DOHH2 (cell line): ENCODE measurements at regions not wholly inside any gene's neighbourhood (a gene's known extent, or its start where the extent isn't known, plus 50 kb on each side); places are given as distances from the start of the nearest gene placed in this dataset.

ENCODE experiments used
- H3F3A ChIP-seq: fragments of 200-600 bp; sonication (generic), shearing (Covaris generic); 2 replicates; pipeline ENCODE4 v1.6.0; 2016; ENCODE audit warnings: antibody characterized with exemption, mild to moderate bottlenecking; ENCODE audit not compliant: control insufficient read depth, insufficient read depth
- H3K27ac ChIP-seq: fragments of 200-600 bp; sonication (generic); 2 replicates; pipeline ENCODE4 v1.5.1; 2014; ENCODE audit warnings: low read depth, mild to moderate bottlenecking, low read length, moderate library complexity
- H3K27me3 ChIP-seq: fragments of 200-600 bp; sonication (generic); 2 replicates; pipeline ENCODE4 v1.6.1; 2014; ENCODE audit warnings: mild to moderate bottlenecking, low read length, mixed read lengths; ENCODE audit not compliant: control insufficient read depth
- H3K36me3 ChIP-seq: fragments of 200-600 bp; sonication (generic); 2 replicates; pipeline ENCODE4 v1.6.1; 2014; ENCODE audit warnings: mild to moderate bottlenecking, low read length, moderate library complexity, mixed read lengths; ENCODE audit not compliant: control insufficient read depth
- H3K4me1 ChIP-seq: fragments of 200-600 bp; sonication (generic); 2 replicates; pipeline ENCODE4 v1.6.1; 2014; ENCODE audit warnings: mild to moderate bottlenecking, low read length, mixed read lengths; ENCODE audit not compliant: control insufficient read depth
- H3K4me2 ChIP-seq: fragments of 200-600 bp; sonication (generic); 2 replicates; pipeline ENCODE4 v1.6.0; 2014; ENCODE audit warnings: mild to moderate bottlenecking, low read length, moderate library complexity
- H3K4me3 ChIP-seq: fragments of 200-600 bp; sonication (generic); 2 replicates; pipeline ENCODE4 v1.5.1; 2014; ENCODE audit warnings: mild to moderate bottlenecking, low read length, mixed read lengths
- H3K79me2 ChIP-seq: fragments of 200-600 bp; sonication (generic); 2 replicates; pipeline ENCODE4 v1.6.1; 2014; ENCODE audit warnings: mild to moderate bottlenecking, low read length, mixed read lengths; ENCODE audit not compliant: control insufficient read depth
- H3K9me2 ChIP-seq: fragments of 200-600 bp; sonication (generic); replicated peaks from 2 replicates; pipeline ENCODE4 v1.6.1; 2014; ENCODE audit warnings: mild to moderate bottlenecking, low read length, mixed read lengths; ENCODE audit not compliant: control insufficient read depth
- H3K9me3 ChIP-seq: fragments of 200-600 bp; sonication (generic); 2 replicates; pipeline ENCODE4 v1.6.1; 2014; ENCODE audit warnings: antibody characterized with exemption, low read length, mixed read lengths; ENCODE audit not compliant: control insufficient read depth, insufficient read depth
- H4K20me1 ChIP-seq: fragments of 200-600 bp; sonication (generic); 2 replicates; pipeline ENCODE4 v1.6.0; 2014; ENCODE audit warnings: low read depth, mild to moderate bottlenecking, antibody characterized with exemption, low read length, moderate library complexity; ENCODE audit not compliant: control insufficient read depth, insufficient read depth
- EZH2phosphoT487 ChIP-seq: fragments of 200-600 bp; sonication (generic); IDR thresholded peaks from 2 replicates; pipeline ENCODE4 v1.6.1; 2017; ENCODE audit warnings: borderline replicate concordance, mild to moderate bottlenecking, antibody characterized with exemption, low read length, moderate library complexity, mixed read lengths
- TF ChIP-seq, protein P1 (sequence below): fragments of 200-600 bp; sonication (generic); IDR thresholded peaks from one replicate; pipeline ENCODE4 v1.5.1; 2014; ENCODE audit warnings: antibody characterized with exemption, mild to moderate bottlenecking, low read depth, low read length; ENCODE audit not compliant: poor library complexity, severe bottlenecking

DNA sequence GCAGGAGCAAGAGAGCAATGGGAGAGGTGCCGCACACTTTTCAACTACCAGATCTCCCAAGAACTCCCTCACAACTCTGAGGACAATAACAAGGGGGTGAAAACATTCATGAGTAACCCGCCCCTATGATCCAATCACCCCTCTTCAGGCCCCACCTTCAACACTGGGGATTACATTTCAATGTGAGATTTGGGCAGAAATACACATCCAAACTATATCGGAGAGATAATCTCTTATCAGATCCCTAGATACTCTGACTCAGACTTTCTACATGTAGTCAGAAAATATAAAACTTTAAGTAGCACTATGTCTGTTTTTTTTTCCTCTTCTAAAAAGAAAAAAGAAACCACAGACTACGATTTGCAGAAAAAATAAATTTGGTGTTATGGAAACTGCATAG, 1595.9 kb upstream of the NUDT12 start:
- no peaks in the 10 kb centered on the region for H3K79me2 ChIP-seq
- H3K9me2 ChIP-seq = no peaks in the 10 kb centered on the region
- H3F3A ChIP-seq = no peaks in the 10 kb centered on the region
- H4K20me1 ChIP-seq = no peaks in the 10 kb centered on the region
- H3K4me1 ChIP-seq = no peaks in the 10 kb centered on the region
- no peaks in the 10 kb centered on the region for H3K36me3 ChIP-seq
- H3K27ac ChIP-seq = no peak overlapping the region
- H3K4me2 ChIP-seq = no peak overlapping the region
- no peak overlapping the region for H3K4me3 ChIP-seq
- H3K9me3 ChIP-seq = no peaks in the 10 kb centered on the region
- TF ChIP-seq EZH2phosphoT487 = no peak
- TF ChIP-seq, protein P1, sequence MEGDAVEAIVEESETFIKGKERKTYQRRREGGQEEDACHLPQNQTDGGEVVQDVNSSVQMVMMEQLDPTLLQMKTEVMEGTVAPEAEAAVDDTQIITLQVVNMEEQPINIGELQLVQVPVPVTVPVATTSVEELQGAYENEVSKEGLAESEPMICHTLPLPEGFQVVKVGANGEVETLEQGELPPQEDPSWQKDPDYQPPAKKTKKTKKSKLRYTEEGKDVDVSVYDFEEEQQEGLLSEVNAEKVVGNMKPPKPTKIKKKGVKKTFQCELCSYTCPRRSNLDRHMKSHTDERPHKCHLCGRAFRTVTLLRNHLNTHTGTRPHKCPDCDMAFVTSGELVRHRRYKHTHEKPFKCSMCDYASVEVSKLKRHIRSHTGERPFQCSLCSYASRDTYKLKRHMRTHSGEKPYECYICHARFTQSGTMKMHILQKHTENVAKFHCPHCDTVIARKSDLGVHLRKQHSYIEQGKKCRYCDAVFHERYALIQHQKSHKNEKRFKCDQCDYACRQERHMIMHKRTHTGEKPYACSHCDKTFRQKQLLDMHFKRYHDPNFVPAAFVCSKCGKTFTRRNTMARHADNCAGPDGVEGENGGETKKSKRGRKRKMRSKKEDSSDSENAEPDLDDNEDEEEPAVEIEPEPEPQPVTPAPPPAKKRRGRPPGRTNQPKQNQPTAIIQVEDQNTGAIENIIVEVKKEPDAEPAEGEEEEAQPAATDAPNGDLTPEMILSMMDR = no peak
- H3K27me3 ChIP-seq = no peaks in the 10 kb centered on the region

DNA sequence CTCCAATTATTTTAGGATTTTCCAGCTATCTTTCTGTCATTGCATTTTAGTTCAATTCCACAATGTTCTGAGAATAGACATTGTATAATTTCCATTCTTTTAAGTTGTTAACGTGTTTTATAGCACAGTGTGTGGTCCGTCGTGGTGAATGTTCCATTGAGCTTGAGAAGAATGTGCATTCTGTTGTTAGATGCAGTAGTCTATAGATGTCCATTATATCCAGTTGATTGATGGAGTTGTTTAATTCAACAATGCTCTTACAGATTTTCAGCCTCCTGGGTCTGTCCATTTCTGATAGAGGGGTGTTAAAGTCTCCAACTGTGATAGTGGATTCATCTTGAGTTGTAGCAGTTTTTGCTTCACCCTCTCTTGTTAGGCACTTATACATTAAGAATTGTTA, 1587.7 kb upstream of the NUDT12 start:
- Histone ChIP-seq H3F3A (no peaks in the 10 kb centered on the region), H3K36me3 (no peaks in the 10 kb centered on the region), H3K4me2 (no peak overlapping the region), H3K9me2 (no peaks in the 10 kb centered on the region), H3K27me3 (no peaks in the 10 kb centered on the region), H3K4me1 (no peaks in the 10 kb centered on the region), H3K27ac (no peak overlapping the region), H4K20me1 (no peaks in the 10 kb centered on the region), H3K9me3 (no peaks in the 10 kb centered on the region), H3K4me3 (no peak overlapping the region), H3K79me2 (no peaks in the 10 kb centered on the region)
- TF ChIP-seq, protein P1 = no peak
- TF ChIP-seq EZH2phosphoT487 = no peak

DNA sequence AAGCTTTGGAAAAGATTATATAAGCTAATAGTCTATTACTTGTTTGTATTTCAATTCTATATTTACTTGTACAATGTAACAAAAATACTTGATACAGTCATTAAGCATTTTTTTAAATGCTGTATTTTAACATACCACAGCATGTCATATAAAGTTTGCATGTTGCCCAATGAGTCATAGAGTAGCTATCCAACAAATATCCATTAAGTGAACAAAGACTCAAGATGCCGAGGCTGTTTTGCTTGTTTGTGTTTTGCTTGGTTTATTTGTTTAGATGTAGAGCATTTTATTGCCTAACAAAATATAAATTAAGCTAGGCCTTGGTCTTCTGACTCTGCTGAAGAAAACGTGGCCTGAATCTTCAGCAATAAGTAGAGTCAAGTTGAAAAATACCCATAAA, 1584.3 kb upstream of the NUDT12 start:
- H3K79me2 ChIP-seq = no peaks in the 10 kb centered on the region
- H4K20me1 ChIP-seq = no peaks in the 10 kb centered on the region
- H3K9me3 ChIP-seq = no peaks in the 10 kb centered on the region
- TF ChIP-seq, protein P1 = no peak
- TF ChIP-seq EZH2phosphoT487 = no peak
- no peak overlapping the region for H3K4me2 ChIP-seq
- H3K27me3 ChIP-seq = no peaks in the 10 kb centered on the region
- H3K36me3 ChIP-seq = no peaks in the 10 kb centered on the region
- H3K27ac ChIP-seq = no peak overlapping the region
- H3K4me1 ChIP-seq = no peaks in the 10 kb centered on the region
- H3F3A ChIP-seq = no peaks in the 10 kb centered on the region
- H3K4me3 ChIP-seq = no peak overlapping the region
- no peaks in the 10 kb centered on the region for H3K9me2 ChIP-seq

DNA sequence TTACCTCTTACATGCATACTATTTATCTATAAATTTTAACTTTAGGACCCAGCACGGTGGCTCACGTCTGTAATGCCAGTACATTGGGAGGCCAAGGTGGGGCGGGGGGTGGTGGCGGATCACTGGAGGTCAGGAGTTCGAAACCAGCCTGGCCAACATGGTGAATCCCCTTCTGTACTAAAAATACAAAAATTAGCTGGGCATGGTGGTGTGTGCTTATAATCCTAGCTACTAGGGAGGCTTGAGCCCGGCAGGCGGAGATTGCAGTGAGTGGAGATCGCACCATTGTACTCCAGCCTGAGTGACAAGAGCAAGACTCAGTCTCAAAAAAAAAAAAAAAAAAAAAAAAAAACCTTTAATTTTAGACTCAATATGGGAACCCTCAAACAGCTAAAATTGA, 1582.6 kb upstream of the NUDT12 start:
- Histone ChIP-seq H3F3A (no peaks in the 10 kb centered on the region), H3K4me1 (no peaks in the 10 kb centered on the region), H4K20me1 (no peaks in the 10 kb centered on the region), H3K27me3 (no peaks in the 10 kb centered on the region), H3K9me3 (no peaks in the 10 kb centered on the region), H3K36me3 (no peaks in the 10 kb centered on the region), H3K9me2 (no peaks in the 10 kb centered on the region), H3K27ac (no peak overlapping the region), H3K79me2 (no peaks in the 10 kb centered on the region), H3K4me2 (no peak overlapping the region), H3K4me3 (no peak overlapping the region)
- no peak for TF ChIP-seq EZH2phosphoT487
